NCI-H2196 treated with DMSO at 0.1 percent for 48 hours (cell line): ENCODE measurements at regions not wholly inside any gene's neighbourhood (a gene's known extent, or its start where the extent isn't known, plus 50 kb on each side); places are given as distances from the start of the nearest gene placed in this dataset.

Experiments
- DNase-seq: peaks from one replicate; lab custom pipeline; 2025; ENCODE audit not compliant: unreplicated experiment; lab: John Stamatoyannopoulos, UW

DNA sequence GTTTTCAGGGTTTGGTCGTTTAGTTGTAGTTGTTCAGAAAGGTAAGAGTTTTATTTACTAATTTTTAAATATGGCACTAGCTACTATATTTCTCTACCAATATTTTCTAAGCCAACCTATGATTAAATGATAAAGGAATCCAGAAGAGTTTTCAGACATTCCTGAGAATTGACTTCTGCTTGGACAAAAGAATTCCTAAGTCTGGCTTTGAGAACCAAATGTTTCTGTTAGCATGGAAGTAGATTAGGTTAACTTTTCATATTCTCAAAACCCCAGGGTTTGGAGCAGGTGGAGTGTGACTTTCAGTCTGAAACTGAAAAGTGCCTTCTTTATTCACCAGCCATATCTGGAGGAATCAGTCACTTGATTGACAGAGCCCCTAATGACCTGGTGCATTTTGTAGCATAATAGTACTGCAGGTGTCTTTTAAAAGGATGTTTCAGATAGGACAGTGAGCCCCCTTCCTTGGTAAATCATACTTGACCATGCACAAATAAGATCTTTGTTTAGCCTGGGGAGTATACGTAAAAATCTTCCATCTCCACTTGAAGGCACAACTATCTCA is 457.0 kb upstream of the ZNF462 start:
- no peak for DNase-seq

DNA sequence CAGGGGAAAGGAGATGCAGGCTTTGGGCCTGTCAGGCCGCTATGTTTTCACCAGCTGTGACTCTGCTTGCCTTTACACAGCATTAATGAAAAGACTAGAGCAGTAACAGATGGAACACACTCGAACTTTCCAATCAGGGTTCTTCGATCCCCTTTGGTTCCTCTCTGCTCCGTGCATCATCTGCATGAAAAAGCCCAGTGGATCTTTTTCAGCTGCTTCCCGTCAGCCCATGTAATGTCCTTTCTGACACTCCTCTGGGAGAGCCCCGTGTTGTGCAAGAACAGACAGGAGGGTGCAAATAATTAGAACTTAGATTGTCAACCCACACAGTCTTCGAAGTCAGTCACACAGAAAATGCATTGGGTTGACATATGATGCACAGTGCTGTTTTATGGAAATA is 448.9 kb upstream of the ZNF462 start:
- no peak for DNase-seq

DNA sequence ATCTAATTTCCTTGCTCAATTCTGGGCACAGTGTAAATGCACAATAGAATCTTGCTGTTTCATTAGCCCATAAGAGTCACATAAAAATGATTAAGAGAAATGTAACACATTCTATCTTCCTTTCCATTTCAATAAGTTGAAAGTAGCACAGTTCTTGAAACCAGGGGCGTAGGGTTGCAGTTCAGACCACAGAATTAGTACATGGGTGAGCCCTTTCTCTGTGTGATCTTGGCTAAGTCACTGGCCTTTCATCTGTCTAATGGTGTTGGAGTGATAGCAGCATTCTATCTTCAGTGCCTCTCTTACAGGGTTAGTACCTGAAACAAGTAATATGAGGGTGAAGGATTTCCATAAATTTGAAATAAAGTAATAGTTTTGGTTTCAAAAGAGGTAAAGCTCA is 445.3 kb upstream of the ZNF462 start:
- no peak for DNase-seq

GRCh38 chr9:106419829-106420228 is 443.1 kb upstream of the ZNF462 start:
- no peak for DNase-seq

GRCh38 chr9:106420511-106420944 is 442.4 kb upstream of the ZNF462 start:
- no peak for DNase-seq

GRCh38 chr9:106421772-106422171 is 441.2 kb upstream of the ZNF462 start:
- no peak for DNase-seq

DNA sequence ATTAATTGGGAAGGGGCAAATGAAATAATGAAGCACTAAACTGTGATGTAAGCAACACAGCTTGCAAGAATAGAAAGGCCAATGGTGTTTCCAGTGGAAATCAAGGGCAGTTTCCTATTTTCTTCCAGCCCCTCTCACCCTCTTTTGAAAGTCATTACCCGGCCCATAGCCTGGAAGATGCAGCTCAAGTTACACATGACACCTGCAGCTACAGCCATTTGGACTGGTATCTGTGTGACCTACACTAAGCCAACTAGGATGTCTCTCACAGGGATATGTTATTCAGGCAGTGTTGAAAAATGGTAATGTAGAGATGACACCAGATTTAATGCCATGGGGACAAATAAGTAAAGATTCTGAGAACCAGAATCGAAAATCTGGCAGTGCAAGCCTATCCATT is 439.4 kb upstream of the ZNF462 start:
- no peak for DNase-seq

DNA sequence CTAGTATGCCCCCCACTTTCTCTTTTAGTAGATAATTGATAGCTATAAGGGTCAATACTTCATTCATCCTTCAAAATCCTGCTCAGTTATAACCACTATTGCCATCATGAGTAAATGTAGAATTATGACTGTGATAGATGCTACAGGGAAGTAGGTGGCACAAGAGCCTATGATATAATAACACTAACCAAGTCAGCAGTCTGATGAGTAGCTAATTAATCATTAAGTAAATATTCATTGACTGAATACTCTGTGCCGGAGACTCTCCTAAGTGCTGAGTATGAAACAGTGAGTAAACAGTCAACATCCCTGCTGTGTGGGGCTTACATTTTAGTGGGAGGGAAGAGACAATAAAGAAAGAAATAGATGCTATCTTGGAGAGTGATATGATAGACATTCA is 430.3 kb upstream of the ZNF462 start:
- no peak for DNase-seq

DNA sequence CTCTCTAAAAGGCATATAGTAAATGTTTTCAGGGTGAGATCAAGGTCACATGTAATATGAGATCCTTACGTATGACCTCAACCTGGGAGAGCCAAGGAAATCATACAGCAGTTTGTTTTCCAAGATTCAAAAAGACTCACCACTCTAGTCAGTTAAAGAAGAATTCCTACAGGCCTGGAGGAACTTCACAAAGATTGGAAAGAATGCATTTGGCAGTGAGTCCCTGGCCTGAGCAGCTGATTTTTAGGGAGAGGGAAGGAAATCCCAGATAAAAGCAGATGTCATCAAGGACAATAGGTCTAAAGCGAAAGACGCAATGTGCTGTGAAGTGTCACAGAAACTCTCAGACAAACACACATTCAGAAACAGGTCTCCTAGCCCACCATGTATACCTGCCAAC is 424.0 kb upstream of the ZNF462 start:
- DNase-seq, result no peak

GRCh38 chr9:106441283-106441682 is 421.7 kb upstream of the ZNF462 start:
- no peak for DNase-seq

DNA sequence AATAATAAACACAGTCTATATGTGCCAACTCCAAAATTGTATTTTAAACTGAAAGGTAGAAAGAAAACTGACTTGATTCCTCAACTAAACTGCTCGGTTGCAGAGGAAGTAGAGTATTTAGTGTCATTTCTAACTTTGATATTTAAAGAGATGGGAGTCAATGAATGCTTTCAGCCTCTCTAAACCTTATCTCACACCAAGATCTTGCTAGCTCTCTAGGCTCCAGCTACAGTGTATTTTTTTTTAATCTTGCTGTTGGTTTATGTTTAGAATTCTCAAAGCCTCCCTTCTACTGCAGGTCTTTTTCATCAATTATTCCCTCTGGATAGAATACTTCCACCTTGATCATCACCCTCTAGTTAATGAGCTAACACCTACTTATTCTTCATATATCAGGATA is 419.4 kb upstream of the ZNF462 start:
- DNase-seq, result no peak

DNA sequence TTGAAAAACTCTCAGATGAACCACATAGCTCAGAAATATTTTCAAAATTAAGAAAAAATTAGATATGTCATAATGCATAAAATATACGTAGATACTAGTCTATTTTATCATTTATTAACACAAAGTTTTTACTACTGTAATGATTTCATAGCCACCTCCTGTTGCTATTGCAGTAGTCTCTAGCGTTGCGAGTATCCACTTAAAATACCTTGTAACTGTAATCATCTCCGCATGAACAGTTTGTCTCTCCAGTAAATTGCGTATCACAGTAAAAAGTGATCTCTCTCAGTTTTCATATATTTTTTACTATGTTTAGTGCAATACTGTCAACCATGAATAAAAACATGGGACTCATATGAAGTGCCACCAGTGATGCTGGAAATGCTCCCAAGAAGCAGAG is 417.9 kb upstream of the ZNF462 start:
- no peak for DNase-seq

DNA sequence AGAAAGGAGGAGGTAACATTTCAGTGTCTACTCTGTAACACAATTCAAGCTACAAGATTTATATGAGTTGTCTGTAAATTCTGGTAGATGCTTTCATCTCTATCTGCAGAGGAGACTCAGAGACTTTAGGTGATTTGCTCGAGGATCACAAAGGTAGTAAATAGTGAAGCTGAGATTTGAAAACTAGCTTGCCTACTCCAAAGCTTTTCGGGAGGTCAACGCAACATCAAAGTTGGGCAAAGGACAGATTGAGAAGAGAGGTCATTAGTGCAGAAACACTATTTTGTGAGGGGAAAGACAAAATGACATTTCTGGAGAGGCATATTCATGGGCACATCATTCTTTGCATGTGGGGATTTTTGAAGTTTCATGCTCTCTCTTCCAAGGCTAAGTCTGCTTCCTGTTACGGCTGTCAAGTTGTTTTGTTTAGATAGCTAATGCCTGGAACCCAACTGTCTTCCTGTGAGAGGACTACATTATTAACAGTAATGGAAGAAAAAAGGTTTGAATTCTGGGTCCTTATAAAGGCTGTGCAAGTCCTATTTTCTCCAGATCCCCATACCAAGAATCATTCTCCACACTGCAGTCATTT is 413.5 kb upstream of the ZNF462 start:
- DNase-seq, result no peak

GRCh38 chr9:106450549-106450948 is 412.4 kb upstream of the ZNF462 start:
- DNase-seq, result no peak

GRCh38 chr9:106451223-106451622 is 411.7 kb upstream of the ZNF462 start:
- DNase-seq, result no peak

DNA sequence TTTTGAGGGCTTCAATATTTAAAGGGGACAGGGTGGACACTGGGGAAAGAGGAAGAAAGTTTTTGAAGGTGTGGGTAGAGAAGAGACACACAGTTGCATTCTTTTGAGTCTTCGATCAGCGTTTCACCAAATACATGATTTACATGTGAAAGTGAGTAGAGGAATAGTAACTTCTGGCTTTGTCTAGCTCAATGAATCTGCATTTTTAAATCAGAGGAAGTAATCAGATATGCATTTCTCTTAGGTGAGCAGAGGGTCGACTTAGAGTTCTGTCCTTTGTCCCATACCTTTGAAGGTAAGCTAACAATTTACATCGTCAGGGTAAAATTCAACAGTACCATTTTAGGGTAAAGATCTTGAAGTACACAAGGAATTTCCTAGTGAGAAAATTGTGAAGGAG is 406.4 kb upstream of the ZNF462 start:
- no peak for DNase-seq

GRCh38 chr9:106467113-106467864 is 395.7 kb upstream of the ZNF462 start:
- no peak for DNase-seq

GRCh38 chr9:106467865-106468164 is 395.2 kb upstream of the ZNF462 start:
- DNase-seq, result no peak

DNA sequence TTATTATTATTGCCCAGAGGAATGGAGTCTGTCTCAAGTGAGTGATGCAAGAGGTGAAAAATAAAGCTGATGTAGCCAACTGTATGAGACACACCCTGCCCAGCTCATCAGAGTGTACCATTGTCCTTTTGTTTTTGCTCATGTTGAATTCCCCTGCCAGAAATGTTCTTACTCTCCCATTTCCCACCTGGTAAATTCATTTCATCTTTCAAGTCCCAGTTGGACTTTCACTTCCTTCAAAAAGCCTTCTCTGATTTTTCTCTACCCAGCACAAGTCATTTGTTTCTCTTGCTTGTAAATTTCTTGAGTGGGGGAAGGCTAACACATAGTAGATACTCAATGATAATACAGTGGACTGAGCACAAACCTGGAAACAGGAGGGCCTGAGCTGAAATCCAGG is 394.5 kb upstream of the ZNF462 start:
- DNase-seq, result no peak

DNA sequence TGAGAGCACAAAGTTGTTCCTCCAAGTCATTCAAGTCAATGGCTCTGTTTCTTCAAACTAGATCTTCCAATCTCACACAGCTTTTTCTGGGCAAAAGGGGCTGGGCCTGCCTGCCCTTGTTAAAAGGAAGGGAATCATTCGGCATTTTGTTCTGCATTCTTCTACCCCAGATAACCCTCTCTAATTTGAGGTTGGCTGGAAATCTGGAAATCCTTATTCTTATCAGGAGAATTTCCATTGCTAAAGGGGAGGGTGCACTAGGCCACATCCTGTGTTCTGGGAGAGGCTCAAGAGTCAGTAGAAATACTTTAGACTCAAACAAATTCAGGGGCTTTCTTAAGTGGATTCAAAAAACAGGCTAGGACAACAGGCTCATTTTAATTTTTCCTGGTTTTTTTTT is 384.7 kb upstream of the ZNF462 start:
- DNase-seq, result no peak

DNA sequence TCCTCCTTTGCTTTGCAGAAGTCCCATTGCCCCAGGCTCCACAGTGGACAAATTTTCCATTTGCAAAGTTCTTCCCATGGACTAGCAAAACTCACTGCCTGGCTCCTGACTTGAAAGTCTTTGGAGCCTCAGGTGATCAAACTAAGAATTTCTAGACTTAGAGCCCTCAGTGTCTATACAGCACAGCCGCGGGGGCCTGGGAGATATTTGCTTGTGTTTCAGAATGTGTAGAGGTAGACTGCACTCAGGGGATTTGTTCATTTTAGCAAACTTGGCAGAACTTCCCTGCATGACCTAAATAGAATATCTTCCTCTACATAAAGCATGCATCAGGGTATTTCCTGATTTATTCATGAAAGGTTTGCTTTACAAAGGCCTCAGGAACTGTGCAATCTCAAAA is 384.2 kb upstream of the ZNF462 start:
- no peak for DNase-seq

GRCh38 chr9:106479679-106480078 is 383.3 kb upstream of the ZNF462 start:
- DNase-seq, result no peak
